ENCODE measurements at regions not wholly inside any gene's neighbourhood (a gene's known extent, or its start where the extent isn't known, plus 50 kb on each side); places are given as distances from the start of the nearest gene placed in this dataset.

DNA sequence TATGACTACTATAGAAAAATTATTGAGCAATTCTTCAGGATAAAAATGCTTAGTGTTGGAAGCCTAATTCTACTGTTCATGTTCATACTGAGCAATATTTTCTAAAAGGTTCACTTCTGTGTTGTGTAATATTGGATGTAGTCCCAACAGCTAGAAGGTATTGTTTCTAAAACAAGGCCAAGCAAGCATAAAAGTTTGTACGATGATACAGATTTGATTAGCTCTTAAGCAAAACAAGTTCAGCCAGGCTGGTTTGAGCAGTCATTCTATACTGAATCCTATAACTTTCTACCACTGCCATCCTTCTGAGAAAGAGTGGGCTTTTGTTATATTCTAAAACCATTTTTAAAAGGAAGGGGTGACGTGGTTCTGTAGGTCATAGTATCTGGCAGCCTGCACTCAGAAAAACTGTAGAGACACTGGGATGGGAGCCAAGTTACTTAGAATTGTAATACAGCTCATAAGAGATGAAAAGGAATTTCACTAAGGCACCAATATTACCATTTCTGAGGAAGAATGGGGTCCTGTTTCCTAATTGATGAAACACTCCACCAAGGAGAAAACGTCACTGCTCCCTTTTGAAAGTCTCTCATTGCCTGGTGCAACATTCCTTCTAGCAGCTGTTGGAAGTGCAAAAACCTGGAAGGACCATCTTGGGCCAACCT, 275.0 kb upstream of the DACH1 start:
- no peak overlapping the region for H2AFZ ChIP-seq (ENCODE audit: low read depth, low read length)
- H3K79me2 ChIP-seq (ENCODE audit: insufficient read depth, low read length) = no peaks in the 10 kb centered on the region
- H4K20me1 ChIP-seq (ENCODE audit: insufficient read depth, low read length) = no peaks in the 10 kb centered on the region
- no peak for TF ChIP-seq EZH2 (IDR thresholded peaks at IDR 0.05; ENCODE audit: borderline replicate concordance, low read depth, low read length, severe bottlenecking)
- H3K9me3 ChIP-seq (ENCODE audit: insufficient read depth, low read length, severe bottlenecking) = no peaks in the 10 kb centered on the region
- H3K4me2 ChIP-seq (ENCODE audit: insufficient read depth, low read length) = no peak overlapping the region
- no peaks in the 10 kb centered on the region for H3K4me1 ChIP-seq (ENCODE audit: insufficient read depth, low read length)
- H3K27me3 ChIP-seq (ENCODE audit: insufficient read depth, low read length, poor library complexity) = no peaks in the 10 kb centered on the region
- no peak for ATAC-seq (ENCODE audit: insufficient read depth, low read depth)
- no peak overlapping the region for H3K4me3 ChIP-seq (ENCODE audit: low read depth in 1 of 2, low read length in 2 of 2)
- H3K36me3 ChIP-seq (ENCODE audit: insufficient read depth, low read length) = no peaks in the 10 kb centered on the region
- DNase-seq = no peak
- no peak overlapping the region for H3K9ac ChIP-seq (ENCODE audit: low read depth, low read length)
- no peak overlapping the region for H3K27ac ChIP-seq (ENCODE audit: low read length)

GRCh38 chr13:72139192-72139591, 272.2 kb upstream of the DACH1 start:
- TF ChIP-seq, protein P1, sequence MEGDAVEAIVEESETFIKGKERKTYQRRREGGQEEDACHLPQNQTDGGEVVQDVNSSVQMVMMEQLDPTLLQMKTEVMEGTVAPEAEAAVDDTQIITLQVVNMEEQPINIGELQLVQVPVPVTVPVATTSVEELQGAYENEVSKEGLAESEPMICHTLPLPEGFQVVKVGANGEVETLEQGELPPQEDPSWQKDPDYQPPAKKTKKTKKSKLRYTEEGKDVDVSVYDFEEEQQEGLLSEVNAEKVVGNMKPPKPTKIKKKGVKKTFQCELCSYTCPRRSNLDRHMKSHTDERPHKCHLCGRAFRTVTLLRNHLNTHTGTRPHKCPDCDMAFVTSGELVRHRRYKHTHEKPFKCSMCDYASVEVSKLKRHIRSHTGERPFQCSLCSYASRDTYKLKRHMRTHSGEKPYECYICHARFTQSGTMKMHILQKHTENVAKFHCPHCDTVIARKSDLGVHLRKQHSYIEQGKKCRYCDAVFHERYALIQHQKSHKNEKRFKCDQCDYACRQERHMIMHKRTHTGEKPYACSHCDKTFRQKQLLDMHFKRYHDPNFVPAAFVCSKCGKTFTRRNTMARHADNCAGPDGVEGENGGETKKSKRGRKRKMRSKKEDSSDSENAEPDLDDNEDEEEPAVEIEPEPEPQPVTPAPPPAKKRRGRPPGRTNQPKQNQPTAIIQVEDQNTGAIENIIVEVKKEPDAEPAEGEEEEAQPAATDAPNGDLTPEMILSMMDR (IDR thresholded peaks at IDR 0.05; ENCODE audit: borderline replicate concordance, extremely low read depth, low read length, poor library complexity, severe bottlenecking) = no peak
- TF ChIP-seq EZH2 (IDR thresholded peaks at IDR 0.05; ENCODE audit: borderline replicate concordance, low read depth, low read length, severe bottlenecking) = no peak
- Histone ChIP-seq H3K27me3 (ENCODE audit: insufficient read depth, low read length, poor library complexity) (no peaks in the 10 kb centered on the region), H3K36me3 (ENCODE audit: insufficient read depth, low read length) (no peaks in the 10 kb centered on the region), H3K9ac (ENCODE audit: low read depth, low read length) (no peak overlapping the region), H4K20me1 (ENCODE audit: insufficient read depth, low read length) (no peaks in the 10 kb centered on the region), H3K79me2 (ENCODE audit: insufficient read depth, low read length) (no peaks in the 10 kb centered on the region), H3K4me2 (ENCODE audit: insufficient read depth, low read length) (no peak overlapping the region), H3K27ac (ENCODE audit: low read length) (no peak overlapping the region), H3K4me3 (ENCODE audit: low read depth in 1 of 2, low read length in 2 of 2) (no peak overlapping the region), H3K9me3 (ENCODE audit: insufficient read depth, low read length, severe bottlenecking) (no peaks in the 10 kb centered on the region), H3K4me1 (ENCODE audit: insufficient read depth, low read length) (no peaks in the 10 kb centered on the region), H2AFZ (ENCODE audit: low read depth, low read length) (no peak overlapping the region)
- DNase-seq (no peak), ATAC-seq (ENCODE audit: insufficient read depth, low read depth) (no peak)

DNA sequence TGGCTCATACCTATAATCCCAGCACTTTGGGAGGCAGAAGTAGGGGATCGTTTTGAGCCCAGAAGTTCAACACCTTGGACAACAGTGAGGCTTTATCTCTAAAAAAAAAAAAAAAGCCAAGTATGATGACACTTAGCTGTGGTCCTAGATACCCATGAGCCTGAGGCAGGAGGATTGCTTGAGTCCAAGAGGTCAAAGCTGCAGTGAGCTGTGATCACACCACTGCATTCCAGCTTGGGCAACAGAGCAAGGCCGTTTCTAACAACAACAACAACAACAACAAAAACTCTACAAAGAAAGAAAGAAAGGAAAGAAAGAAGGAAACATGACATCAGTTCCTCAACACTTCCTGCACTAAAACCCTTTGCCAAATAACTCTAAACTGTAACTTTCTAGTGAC, 265.1 kb upstream of the DACH1 start:
- no peaks in the 10 kb centered on the region for H4K20me1 ChIP-seq (ENCODE audit: insufficient read depth, low read length)
- no peaks in the 10 kb centered on the region for H3K79me2 ChIP-seq (ENCODE audit: insufficient read depth, low read length)
- H3K9me3 ChIP-seq (ENCODE audit: insufficient read depth, low read length, severe bottlenecking) = no peaks in the 10 kb centered on the region
- no peak overlapping the region for H3K4me3 ChIP-seq (ENCODE audit: low read depth in 1 of 2, low read length in 2 of 2)
- H3K36me3 ChIP-seq (ENCODE audit: insufficient read depth, low read length) = no peaks in the 10 kb centered on the region
- ATAC-seq (ENCODE audit: insufficient read depth, low read depth) = no peak
- no peaks in the 10 kb centered on the region for H3K4me1 ChIP-seq (ENCODE audit: insufficient read depth, low read length)
- H3K4me2 ChIP-seq (ENCODE audit: insufficient read depth, low read length) = no peak overlapping the region
- DNase-seq = no peak
- H3K27ac ChIP-seq (ENCODE audit: low read length) = no peak overlapping the region
- TF ChIP-seq, protein P1 (IDR thresholded peaks at IDR 0.05; ENCODE audit: borderline replicate concordance, extremely low read depth, low read length, poor library complexity, severe bottlenecking) = no peak
- TF ChIP-seq EZH2 (IDR thresholded peaks at IDR 0.05; ENCODE audit: borderline replicate concordance, low read depth, low read length, severe bottlenecking) = no peak
- no peak overlapping the region for H3K9ac ChIP-seq (ENCODE audit: low read depth, low read length)
- H3K27me3 ChIP-seq (ENCODE audit: insufficient read depth, low read length, poor library complexity) = no peaks in the 10 kb centered on the region
- no peak overlapping the region for H2AFZ ChIP-seq (ENCODE audit: low read depth, low read length)

DNA sequence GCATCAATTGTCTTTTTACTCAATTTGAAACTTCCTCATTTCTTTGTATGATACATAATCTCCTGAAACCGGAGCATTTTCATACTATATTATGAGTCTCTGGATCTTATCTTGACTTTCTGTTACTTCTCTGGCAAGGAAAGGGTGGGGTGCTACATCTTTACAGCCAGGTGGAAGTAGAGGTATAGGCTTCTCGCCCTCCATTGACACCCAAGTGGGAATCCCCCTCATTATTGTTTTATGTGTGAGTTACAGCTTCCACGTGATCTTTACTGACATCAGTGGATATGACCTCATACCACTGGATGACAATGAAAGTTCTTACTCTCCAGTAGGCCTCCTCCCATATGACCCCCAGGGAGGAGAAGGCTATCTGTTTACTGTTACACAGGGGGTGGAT, 262.1 kb upstream of the DACH1 start:
- no peak overlapping the region for H3K9ac ChIP-seq (ENCODE audit: low read depth, low read length)
- no peaks in the 10 kb centered on the region for H4K20me1 ChIP-seq (ENCODE audit: insufficient read depth, low read length)
- ATAC-seq (ENCODE audit: insufficient read depth, low read depth) = no peak
- no peak overlapping the region for H3K4me3 ChIP-seq (ENCODE audit: low read depth in 1 of 2, low read length in 2 of 2)
- no peaks in the 10 kb centered on the region for H3K27me3 ChIP-seq (ENCODE audit: insufficient read depth, low read length, poor library complexity)
- TF ChIP-seq EZH2 (IDR thresholded peaks at IDR 0.05; ENCODE audit: borderline replicate concordance, low read depth, low read length, severe bottlenecking) = no peak
- TF ChIP-seq, protein P1 (IDR thresholded peaks at IDR 0.05; ENCODE audit: borderline replicate concordance, extremely low read depth, low read length, poor library complexity, severe bottlenecking) = no peak
- DNase-seq = no peak
- H3K79me2 ChIP-seq (ENCODE audit: insufficient read depth, low read length) = no peaks in the 10 kb centered on the region
- no peak overlapping the region for H2AFZ ChIP-seq (ENCODE audit: low read depth, low read length)
- no peak overlapping the region for H3K27ac ChIP-seq (ENCODE audit: low read length)
- no peak overlapping the region for H3K4me2 ChIP-seq (ENCODE audit: insufficient read depth, low read length)
- H3K36me3 ChIP-seq (ENCODE audit: insufficient read depth, low read length) = no peaks in the 10 kb centered on the region
- H3K9me3 ChIP-seq (ENCODE audit: insufficient read depth, low read length, severe bottlenecking) = no peaks in the 10 kb centered on the region
- H3K4me1 ChIP-seq (ENCODE audit: insufficient read depth, low read length) = no peaks in the 10 kb centered on the region

All from DND-41 (cell line).